HG03378 (cell line): ENCODE measurements at regions not wholly inside any gene's neighbourhood (a gene's known extent, or its start where the extent isn't known, plus 50 kb on each side); places are given as distances from the start of the nearest gene placed in this dataset.
"Not testable (repeated sequence)": the region's sequence is repeated elsewhere in the genome, so short reads cannot be mapped to it uniquely, and the experiment has no call there.

Experiments used
- ATAC-seq: cut with Tn5 transposase; IDR thresholded peaks from one replicate; pipeline ENCODE4 v1.9.1; 2021; ENCODE audit warnings: mild to moderate bottlenecking, moderate library complexity; ENCODE audit not compliant: unreplicated experiment

DNA sequence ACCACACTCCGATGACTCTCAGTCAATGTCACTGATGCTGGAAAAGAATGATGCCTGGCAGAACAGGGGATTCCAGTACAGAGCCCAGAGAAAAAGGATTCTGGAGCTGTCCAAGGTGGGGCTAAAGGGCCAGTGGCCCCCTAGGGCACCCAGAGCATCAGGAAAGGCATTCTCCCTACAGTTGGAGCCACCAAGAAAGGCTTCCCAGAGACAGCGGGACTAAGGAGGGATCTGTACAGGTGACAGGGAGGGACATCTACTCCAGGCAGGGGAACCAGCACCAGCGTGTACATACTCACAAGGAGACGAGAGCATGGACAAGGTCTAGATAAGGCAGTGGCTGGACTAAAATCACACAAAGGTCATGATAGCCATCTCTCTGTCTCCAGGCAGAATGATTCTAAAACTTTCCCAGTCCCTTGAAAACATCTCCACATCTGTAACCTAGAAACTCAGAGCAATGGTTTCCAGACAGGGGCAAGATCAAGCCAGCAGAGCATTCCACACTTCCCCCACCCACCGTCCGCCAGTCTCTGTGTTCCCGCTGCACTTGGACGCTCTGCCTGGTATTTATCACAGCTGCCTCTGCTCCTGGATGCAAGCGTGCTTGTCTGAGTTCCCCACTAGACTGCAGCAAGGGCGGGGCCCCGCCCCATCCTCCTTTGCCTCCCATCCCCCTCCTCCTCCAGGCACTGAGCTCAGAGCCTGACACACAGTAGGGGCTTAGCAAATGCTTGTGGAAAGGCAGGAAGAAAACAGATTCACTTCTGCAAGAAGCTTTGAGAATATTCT is 111.6 kb upstream of the ZC3H12A start:
- no peak for ATAC-seq

GRCh38 chr1:37363535-37363934 is 110.8 kb upstream of the ZC3H12A start:
- ATAC-seq: no peak

DNA sequence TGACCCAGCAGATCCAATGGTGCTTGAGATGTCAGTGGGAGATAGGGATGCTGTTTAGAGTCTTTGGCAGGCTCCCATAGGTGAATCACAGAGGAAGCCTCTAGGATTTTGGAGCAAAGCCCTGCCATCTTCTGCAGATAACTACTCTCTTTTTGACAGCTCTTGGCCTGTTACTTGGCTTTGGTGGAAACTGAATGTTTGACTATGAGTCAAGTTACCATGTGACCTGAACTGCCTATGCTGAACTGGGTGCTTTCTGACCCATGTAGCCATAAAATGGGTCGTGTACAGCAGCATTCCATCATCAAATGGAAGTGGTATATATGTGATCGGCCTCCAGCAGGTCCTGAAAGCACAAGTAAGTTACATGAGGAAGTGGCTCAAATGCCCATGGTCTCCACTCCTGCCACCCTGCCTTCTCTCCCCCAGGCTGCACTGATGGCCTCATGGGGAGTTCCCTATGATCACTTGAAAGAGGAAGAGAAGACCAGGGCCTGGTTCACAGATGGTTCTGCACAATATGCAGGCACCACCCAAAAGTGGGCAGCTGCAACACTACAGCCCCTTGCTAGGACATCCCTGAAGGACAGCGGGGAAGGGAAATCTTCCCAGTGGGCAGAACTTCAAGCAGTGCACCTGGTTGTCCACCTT is 105.6 kb upstream of the ZC3H12A start:
- ATAC-seq: not testable (repeated sequence)

- ATAC-seq: no peak
Measured at GRCh38 chr1:37372302-37372701, 102.1 kb upstream of the ZC3H12A start.

- ATAC-seq: no peak
Measured at GRCh38 chr1:37372711-37373110, 101.7 kb upstream of the ZC3H12A start.

GRCh38 chr1:37373413-37373812 is 101.0 kb upstream of the ZC3H12A start:
- no peak for ATAC-seq

DNA sequence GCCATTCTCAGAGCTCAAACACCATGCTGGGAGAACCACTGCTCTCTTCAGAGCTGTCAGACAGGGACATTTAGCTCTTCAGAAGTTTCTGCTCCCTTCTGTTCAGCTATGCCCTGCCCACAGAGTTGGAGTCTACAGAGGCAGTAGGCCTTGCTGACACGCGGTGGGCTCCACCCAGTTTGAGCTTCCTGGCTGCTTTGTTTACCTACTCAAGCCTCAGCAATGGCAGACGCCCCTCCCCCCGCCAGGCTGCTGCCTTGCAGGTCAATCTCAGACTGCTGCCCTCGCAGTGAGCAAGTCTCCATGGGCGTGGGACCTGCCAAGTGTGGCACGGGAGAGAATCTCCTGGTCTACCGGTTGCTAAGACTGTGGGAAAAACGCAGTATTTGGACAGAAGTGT is 93.8 kb upstream of the ZC3H12A start:
- ATAC-seq: not testable (repeated sequence)

- ATAC-seq: no peak
Measured at GRCh38 chr1:37387854-37388253, 86.5 kb upstream of the ZC3H12A start.

- no peak for ATAC-seq
Measured at GRCh38 chr1:37389327-37389726, 85.1 kb upstream of the ZC3H12A start.

GRCh38 chr1:37391211-37392011 is 83.0 kb upstream of the ZC3H12A start:
- no peak for ATAC-seq

GRCh38 chr1:37392051-37392450 is 82.3 kb upstream of the ZC3H12A start:
- ATAC-seq: no peak

GRCh38 chr1:37393173-37394120 is 80.9 kb upstream of the ZC3H12A start:
- no peak for ATAC-seq

DNA sequence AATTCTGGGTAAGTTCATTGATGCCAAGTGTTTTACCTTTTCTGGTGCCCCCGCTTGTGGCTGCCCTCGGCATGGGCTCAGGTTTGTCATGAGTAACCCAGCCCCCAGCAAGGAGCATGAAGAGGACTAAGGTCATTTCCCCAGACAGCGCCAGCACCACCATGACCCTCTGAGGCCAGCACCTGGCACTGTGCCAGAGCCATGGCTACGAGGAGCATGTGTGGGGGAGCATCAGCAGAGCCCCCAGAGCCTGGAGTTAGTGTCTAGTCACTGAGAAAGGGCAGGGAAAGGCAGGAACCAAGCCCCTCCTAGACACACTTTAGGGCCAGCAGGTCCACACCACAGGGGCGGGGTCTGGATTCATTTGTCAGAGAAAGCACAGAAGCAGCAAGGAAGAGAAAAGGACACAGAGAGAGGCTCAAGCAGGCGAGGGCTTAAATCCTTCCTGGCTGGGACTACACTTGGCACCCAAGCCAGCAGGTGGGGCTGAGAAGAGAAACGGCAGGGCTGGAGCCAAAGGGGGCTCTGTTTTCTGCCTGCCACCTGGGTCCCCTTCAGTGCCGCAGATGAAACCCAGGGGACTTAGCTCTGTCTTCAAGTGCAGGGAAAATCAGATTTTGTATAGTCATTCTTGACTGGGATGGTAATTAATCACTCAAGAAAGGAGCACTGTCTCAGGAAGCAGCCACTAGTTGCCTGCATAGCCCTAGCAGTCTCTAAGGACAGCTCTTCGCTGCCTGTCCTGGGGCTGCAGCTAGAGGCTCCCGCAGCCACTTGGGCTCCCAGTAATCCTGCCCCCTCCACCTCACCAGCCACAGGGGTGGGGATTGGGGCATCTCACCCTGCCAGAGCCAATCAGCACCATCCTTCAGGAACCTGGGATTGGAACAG is 79.6 kb upstream of the ZC3H12A start:
- ATAC-seq: no peak

DNA sequence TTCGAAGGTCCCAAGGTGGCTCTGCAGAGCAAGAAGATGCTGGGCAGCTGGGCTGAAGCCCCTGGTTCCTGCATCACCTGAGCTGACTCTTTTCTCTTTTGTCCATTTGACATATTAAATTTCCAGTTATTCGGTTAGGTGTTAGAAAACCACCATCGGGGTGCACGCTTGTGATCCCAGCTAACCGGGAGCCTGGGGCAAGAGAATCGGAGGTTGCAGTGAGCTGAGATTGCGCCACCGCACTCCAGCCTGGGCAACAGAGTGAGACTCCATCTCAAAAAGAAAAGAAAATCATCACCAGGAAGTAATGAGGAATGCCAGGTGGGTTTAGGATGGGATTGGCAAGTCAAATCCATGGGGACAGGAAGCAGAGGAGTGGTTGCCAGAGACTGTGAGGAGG is 76.3 kb upstream of the ZC3H12A start:
- no peak for ATAC-seq

- no peak for ATAC-seq
Measured at GRCh38 chr1:37399205-37399604, 75.2 kb upstream of the ZC3H12A start.

GRCh38 chr1:37399830-37400464 is 74.4 kb upstream of the ZC3H12A start:
- no peak for ATAC-seq

- no peak for ATAC-seq
Measured at GRCh38 chr1:37400466-37401225, 73.7 kb upstream of the ZC3H12A start.

- ATAC-seq: no peak
Measured at GRCh38 chr1:37403166-37403565, 71.2 kb upstream of the ZC3H12A start.
